ENCODE measurements at regions not wholly inside any gene's neighbourhood (a gene's known extent, or its start where the extent isn't known, plus 50 kb on each side); places are given as distances from the start of the nearest gene placed in this dataset.

- no peak for TF ChIP-seq CTCF (IDR thresholded peaks at IDR 0.05 in 4 of 5, conservative IDR thresholded peaks at IDR 0.05 in 1 of 5)
- TF ChIP-seq POLR2A (IDR thresholded peaks at IDR 0.05) = no peak
These were observed 1179.5 kb upstream of the GOT2 start for GRCh38 chr16:59913666-59914065.
